Fibroblast of lung (primary cell): ENCODE measurements at regions not wholly inside any gene's neighbourhood (a gene's known extent, or its start where the extent isn't known, plus 50 kb on each side); places are given as distances from the start of the nearest gene placed in this dataset.

ENCODE experiments used
- DNase-seq, 2 donors: peaks; one replicate each; pipeline versions ENCODE4 v3.0.0 to v3.0.0-alpha.2; 2010; ENCODE audit warnings: low read depth in 2 of 2
- H2AFZ ChIP-seq: 2 replicates; pipeline ENCODE4 v1.5.1; 2012; ENCODE audit warnings: low read length, control low read depth, inconsistent platforms
- H3K27ac ChIP-seq: 2 replicates; pipeline ENCODE4 v1.5.1; 2011; ENCODE audit warnings: low read length, control low read depth; ENCODE audit not compliant: insufficient read depth
- H3K27me3 ChIP-seq: 2 replicates; pipeline ENCODE4 v1.5.1; 2011; ENCODE audit warnings: mild to moderate bottlenecking, low read length; ENCODE audit not compliant: control insufficient read depth, insufficient read depth
- H3K36me3 ChIP-seq: 2 replicates; pipeline ENCODE4 v1.5.1; 2011; ENCODE audit warnings: low read length; ENCODE audit not compliant: control insufficient read depth, insufficient read depth
- H3K4me1 ChIP-seq: 2 replicates; pipeline ENCODE4 v1.5.1; 2011; ENCODE audit warnings: low read length; ENCODE audit not compliant: control insufficient read depth, insufficient read depth; ENCODE audit errors: extremely low read depth
- H3K4me2 ChIP-seq: 2 replicates; pipeline ENCODE4 v1.5.1; 2011; ENCODE audit warnings: low read length, control low read depth; ENCODE audit not compliant: insufficient read depth; ENCODE audit errors: extremely low read depth
- H3K4me3 ChIP-seq, 4 experiments: fragments of 200-600 bp in 1 of 4; sonication (generic) in 1 of 4; replicated peaks in 1 of 4; 2 replicates each; pipeline ENCODE4 v1.5.1; 2011 to 2016; ENCODE audit warnings: low read length in 4 of 4, low read depth in 3 of 4, mild to moderate bottlenecking in 3 of 4, control low read depth in 2 of 4, inconsistent platforms in 1 of 4, mixed read lengths in 1 of 4; ENCODE audit not compliant: insufficient read depth in 1 of 4; ENCODE audit errors: control extremely low read depth in 1 of 4
- H3K79me2 ChIP-seq: 2 replicates; pipeline ENCODE4 v1.5.1; 2012; ENCODE audit warnings: mild to moderate bottlenecking, low read length, inconsistent platforms; ENCODE audit not compliant: control insufficient read depth, insufficient read depth
- H3K9ac ChIP-seq: 2 replicates; pipeline ENCODE4 v1.5.1; 2011; ENCODE audit warnings: mild to moderate bottlenecking, low read length, control low read depth; ENCODE audit not compliant: insufficient read depth
- H3K9me3 ChIP-seq: 2 replicates; pipeline ENCODE4 v1.5.1; 2012; ENCODE audit warnings: low read depth, low read length; ENCODE audit not compliant: control insufficient read depth, insufficient read depth
- H4K20me1 ChIP-seq: 2 replicates; pipeline ENCODE4 v1.5.1; 2011; ENCODE audit warnings: low read length; ENCODE audit not compliant: control insufficient read depth, insufficient read depth; ENCODE audit errors: extremely low read depth
- EZH2 ChIP-seq: IDR thresholded peaks from 2 replicates; pipeline ENCODE4 v1.5.1; 2012; ENCODE audit warnings: low read length, control low read depth, mild to moderate bottlenecking; ENCODE audit errors: missing control alignments
- TF ChIP-seq, protein P1 (sequence below), 2 donors: IDR thresholded peaks in 1 of 2; conservative IDR thresholded peaks in 1 of 2; 1 replicate in 1 of 2; 2 replicates in 1 of 2; pipeline ENCODE4 v1.5.1; 2011 to 2012; ENCODE audit warnings: low read length in 2 of 2, control low read depth in 1 of 2, inconsistent platforms in 1 of 2, low read depth in 1 of 2, mild to moderate bottlenecking in 1 of 2

DNA sequence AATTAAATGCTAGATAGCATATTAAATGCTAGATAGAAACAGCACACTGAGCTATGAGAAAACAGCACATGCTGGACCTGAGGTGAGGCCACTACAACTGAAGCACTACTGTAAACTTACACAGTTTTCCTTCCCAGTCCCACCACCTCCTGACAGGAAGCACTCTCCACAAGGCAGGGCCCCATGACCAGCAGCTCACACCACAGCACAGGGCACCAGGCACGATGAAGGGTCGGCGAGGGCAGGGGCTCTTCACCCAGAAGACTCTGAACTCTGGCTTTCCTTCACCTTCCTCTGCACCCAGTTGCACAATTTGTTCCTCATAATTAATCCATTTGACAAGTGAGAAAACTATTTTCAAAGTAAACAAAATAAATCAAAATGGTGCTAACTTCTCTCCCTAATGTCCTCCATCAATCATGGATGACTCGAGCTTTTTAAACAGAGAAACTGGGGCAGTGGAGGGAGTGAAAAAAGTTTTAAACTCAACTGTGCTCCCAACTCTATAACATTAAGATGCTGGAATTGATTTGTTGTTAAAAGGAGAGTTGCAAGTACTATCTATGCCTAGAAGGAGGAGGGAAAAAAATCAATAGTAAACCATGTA lies 568.7 kb downstream of the UQCRFS1 start:
- no peak overlapping the region for H3K4me3 ChIP-seq
- TF ChIP-seq EZH2: no peak
- TF ChIP-seq, protein P1, sequence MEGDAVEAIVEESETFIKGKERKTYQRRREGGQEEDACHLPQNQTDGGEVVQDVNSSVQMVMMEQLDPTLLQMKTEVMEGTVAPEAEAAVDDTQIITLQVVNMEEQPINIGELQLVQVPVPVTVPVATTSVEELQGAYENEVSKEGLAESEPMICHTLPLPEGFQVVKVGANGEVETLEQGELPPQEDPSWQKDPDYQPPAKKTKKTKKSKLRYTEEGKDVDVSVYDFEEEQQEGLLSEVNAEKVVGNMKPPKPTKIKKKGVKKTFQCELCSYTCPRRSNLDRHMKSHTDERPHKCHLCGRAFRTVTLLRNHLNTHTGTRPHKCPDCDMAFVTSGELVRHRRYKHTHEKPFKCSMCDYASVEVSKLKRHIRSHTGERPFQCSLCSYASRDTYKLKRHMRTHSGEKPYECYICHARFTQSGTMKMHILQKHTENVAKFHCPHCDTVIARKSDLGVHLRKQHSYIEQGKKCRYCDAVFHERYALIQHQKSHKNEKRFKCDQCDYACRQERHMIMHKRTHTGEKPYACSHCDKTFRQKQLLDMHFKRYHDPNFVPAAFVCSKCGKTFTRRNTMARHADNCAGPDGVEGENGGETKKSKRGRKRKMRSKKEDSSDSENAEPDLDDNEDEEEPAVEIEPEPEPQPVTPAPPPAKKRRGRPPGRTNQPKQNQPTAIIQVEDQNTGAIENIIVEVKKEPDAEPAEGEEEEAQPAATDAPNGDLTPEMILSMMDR (conservative IDR thresholded peaks at IDR 0.05 in 1 of 2, IDR thresholded peaks at IDR 0.05 in 1 of 2; ENCODE audit: low read depth in 1 of 2, low read length in 2 of 2): no peak
- no peaks in the 10 kb centered on the region for H4K20me1 ChIP-seq
- no peak overlapping the region for H2AFZ ChIP-seq
- H3K27ac ChIP-seq: no peak overlapping the region
- no peaks in the 10 kb centered on the region for H3K9me3 ChIP-seq
- no peak for DNase-seq
- H3K9ac ChIP-seq: no peak overlapping the region
- no peaks in the 10 kb centered on the region for H3K79me2 ChIP-seq
- no peaks in the 10 kb centered on the region for H3K4me1 ChIP-seq
- no peaks in the 10 kb centered on the region for H3K27me3 ChIP-seq
- no peak overlapping the region for H3K4me2 ChIP-seq
- no peaks in the 10 kb centered on the region for H3K36me3 ChIP-seq

DNA sequence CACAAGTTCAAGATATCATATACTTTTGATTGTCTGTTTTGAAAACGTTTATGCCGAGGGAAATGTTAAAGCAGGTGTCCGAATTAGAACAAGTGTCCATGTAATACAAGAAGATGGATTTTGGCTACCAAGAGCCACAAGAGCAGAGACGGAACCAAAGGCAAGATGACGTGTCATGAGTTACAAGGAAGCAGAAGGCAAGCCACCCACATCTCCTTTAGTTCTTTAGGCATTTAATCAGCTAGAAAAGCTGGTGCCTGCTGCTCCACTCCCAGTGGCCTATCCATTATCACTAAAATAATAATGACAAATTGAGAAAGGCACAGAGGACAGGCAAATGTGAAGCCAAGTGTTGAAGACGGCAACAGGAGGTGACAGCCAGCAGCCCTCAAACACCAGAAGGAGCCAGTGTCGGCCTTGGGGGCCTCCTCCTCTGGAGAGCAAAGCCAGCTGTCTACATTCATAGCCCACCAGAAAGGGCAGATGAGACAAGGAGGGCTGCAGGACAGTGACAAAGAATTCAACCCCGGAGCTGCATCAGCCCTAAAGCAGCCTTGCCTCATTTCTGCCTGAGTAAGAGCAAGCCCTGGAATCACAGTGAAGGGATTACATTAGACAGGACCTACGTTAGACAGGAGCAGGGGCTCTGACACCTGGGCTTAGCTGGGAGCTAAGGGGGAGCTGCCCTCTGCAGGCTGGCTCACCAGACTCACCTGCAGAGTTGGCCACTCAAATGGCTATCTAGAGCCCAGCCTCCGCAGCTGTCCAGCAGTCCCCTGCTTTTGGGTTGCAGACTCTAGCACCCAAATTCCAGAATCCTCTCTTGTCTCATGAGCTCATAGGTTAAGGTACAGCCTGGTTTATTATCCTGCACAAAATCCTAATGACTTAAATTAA lies 569.9 kb downstream of the UQCRFS1 start:
- no peak overlapping the region for H3K27ac ChIP-seq
- DNase-seq: no peak
- H3K36me3 ChIP-seq: no peaks in the 10 kb centered on the region
- no peaks in the 10 kb centered on the region for H3K79me2 ChIP-seq
- no peak overlapping the region for H2AFZ ChIP-seq
- no peak overlapping the region for H3K4me3 ChIP-seq
- no peaks in the 10 kb centered on the region for H3K9me3 ChIP-seq
- no peak overlapping the region for H3K9ac ChIP-seq
- H4K20me1 ChIP-seq: no peaks in the 10 kb centered on the region
- H3K4me1 ChIP-seq: no peaks in the 10 kb centered on the region
- no peak overlapping the region for H3K4me2 ChIP-seq
- no peak for TF ChIP-seq EZH2
- TF ChIP-seq, protein P1 (conservative IDR thresholded peaks at IDR 0.05 in 1 of 2, IDR thresholded peaks at IDR 0.05 in 1 of 2; ENCODE audit: low read depth in 1 of 2, low read length in 2 of 2): no peak
- no peaks in the 10 kb centered on the region for H3K27me3 ChIP-seq

DNA sequence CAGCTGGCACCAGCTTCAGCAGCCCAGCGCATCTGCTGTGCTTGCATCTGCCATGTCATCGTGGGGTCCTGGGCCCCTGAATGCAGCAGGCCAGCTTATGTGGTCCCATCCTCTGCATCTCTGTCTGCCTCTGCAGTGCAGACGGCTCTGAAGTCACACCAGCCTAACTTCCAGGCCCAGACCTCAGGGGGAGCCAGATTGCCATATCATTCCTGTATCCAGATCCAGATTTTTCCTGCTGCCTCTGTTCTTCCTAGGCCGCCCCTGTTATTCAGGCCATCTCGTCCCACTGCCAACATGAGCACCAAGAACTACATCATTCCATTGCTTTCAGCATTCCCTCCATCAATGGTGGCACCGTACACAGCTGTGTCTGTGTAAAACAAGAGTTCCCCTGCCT lies 571.6 kb downstream of the UQCRFS1 start:
- TF ChIP-seq, protein P1 (conservative IDR thresholded peaks at IDR 0.05 in 1 of 2, IDR thresholded peaks at IDR 0.05 in 1 of 2; ENCODE audit: low read depth in 1 of 2, low read length in 2 of 2): no peak
- TF ChIP-seq EZH2: no peak
- H3K4me1 ChIP-seq: no peaks in the 10 kb centered on the region
- H2AFZ ChIP-seq: no peak overlapping the region
- H4K20me1 ChIP-seq: no peaks in the 10 kb centered on the region
- H3K36me3 ChIP-seq: no peaks in the 10 kb centered on the region
- no peak for DNase-seq
- H3K27me3 ChIP-seq: no peaks in the 10 kb centered on the region
- H3K4me3 ChIP-seq: no peak overlapping the region
- H3K9me3 ChIP-seq: no peaks in the 10 kb centered on the region
- no peak overlapping the region for H3K9ac ChIP-seq
- no peak overlapping the region for H3K27ac ChIP-seq
- H3K4me2 ChIP-seq: no peak overlapping the region
- H3K79me2 ChIP-seq: no peaks in the 10 kb centered on the region
